ENCODE measurements at regions not wholly inside any gene's neighbourhood (a gene's known extent, or its start where the extent isn't known, plus 50 kb on each side); places are given as distances from the start of the nearest gene placed in this dataset.

DNA sequence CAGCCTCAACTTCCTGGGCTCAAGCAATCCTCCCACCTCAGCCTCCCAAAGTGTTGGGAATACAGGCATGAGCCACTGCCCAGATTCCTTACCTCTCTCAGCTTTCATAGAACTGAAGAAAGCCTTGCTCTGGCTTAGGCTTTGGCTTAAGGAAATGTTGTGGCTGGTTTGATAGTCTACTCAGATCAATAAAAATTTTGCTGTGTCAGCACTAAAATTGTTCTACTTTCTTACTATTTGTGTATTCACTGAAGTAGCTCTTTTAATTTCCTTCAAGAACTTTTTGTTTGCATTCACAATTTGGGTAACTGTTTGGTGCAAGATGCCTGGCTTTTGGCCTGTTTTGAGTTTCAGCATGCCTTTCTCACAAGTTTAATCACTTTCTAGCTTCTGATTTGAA lies 634.0 kb upstream of the FSHR start:
- H3K27ac ChIP-seq (ENCODE audit: low read depth in 2 of 2, low read length in 1 of 2) = no peak overlapping the region
- ChIA-PET POLR2A (no interaction called here), CTCF (interaction anchor here (1.3 kb wide), 1 partner anchor 356 kb away, joined by 3 read pairs; no protein-coding TSS in a partner anchor)
- TF ChIP-seq POLR2AphosphoS5 (IDR thresholded peaks at IDR 0.05; ENCODE audit: low read depth, low read length) = no peak
- H3K79me2 ChIP-seq (ENCODE audit: insufficient read depth) = no peaks in the 10 kb centered on the region
- no peaks in the 10 kb centered on the region for H3K36me3 ChIP-seq (replicated peaks in 1 of 2; ENCODE audit: control insufficient read depth in 1 of 2, insufficient read depth in 2 of 2, low read length in 1 of 2)
- no peaks in the 10 kb centered on the region for H4K20me1 ChIP-seq (ENCODE audit: insufficient read depth)
- H3K9me2 ChIP-seq = no peaks in the 10 kb centered on the region
- no peaks in the 10 kb centered on the region for H3K27me3 ChIP-seq (ENCODE audit: insufficient read depth)
- H3F3A ChIP-seq (replicated peaks; ENCODE audit: insufficient read depth) = no peaks in the 10 kb centered on the region
- H3K4me2 ChIP-seq = no peak overlapping the region
- H2AFZ ChIP-seq (ENCODE audit: low read depth) = no peak overlapping the region
- H3K9ac ChIP-seq = no peak overlapping the region
- H3K9me3 ChIP-seq = no peaks in the 10 kb centered on the region
- no peak for DNase-seq
- H3K4me3 ChIP-seq (ENCODE audit: low read depth in 2 of 2, low read length in 1 of 2) = no peak overlapping the region
- no peaks in the 10 kb centered on the region for H3K4me1 ChIP-seq (ENCODE audit: control insufficient read depth in 1 of 2, insufficient read depth in 2 of 2, low read depth in 1 of 2, low read length in 1 of 2)

DNA sequence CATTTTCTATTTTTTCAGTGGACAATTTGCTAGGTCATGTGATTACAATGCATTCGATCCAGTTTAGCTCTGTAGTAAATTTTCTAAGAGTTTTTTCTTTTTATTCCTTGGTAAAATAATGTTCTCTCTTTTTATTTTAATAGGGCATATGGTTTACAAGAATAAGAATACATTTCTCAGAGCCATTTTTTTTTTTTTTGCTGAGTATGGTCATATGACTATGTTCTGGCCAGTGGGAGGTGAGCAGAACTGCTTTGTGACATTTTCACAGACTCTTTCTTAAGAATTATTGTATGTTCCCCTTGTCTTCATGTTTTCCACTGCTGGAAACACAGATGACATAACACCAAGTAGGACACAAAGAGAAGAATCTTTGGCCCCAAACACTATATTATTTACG lies 626.6 kb upstream of the FSHR start:
- Histone ChIP-seq H3K9me3 (no peaks in the 10 kb centered on the region), H3F3A (replicated peaks; ENCODE audit: insufficient read depth) (no peaks in the 10 kb centered on the region), H3K4me1 (ENCODE audit: control insufficient read depth in 1 of 2, insufficient read depth in 2 of 2, low read depth in 1 of 2, low read length in 1 of 2) (no peaks in the 10 kb centered on the region), H4K20me1 (ENCODE audit: insufficient read depth) (no peaks in the 10 kb centered on the region), H3K27ac (ENCODE audit: low read depth in 2 of 2, low read length in 1 of 2) (no peak overlapping the region), H3K9ac (no peak overlapping the region), H2AFZ (ENCODE audit: low read depth) (no peak overlapping the region), H3K4me3 (ENCODE audit: low read depth in 2 of 2, low read length in 1 of 2) (no peak overlapping the region), H3K36me3 (replicated peaks in 1 of 2; ENCODE audit: control insufficient read depth in 1 of 2, insufficient read depth in 2 of 2, low read length in 1 of 2) (no peaks in the 10 kb centered on the region), H3K9me2 (no peaks in the 10 kb centered on the region), H3K79me2 (ENCODE audit: insufficient read depth) (no peaks in the 10 kb centered on the region), H3K27me3 (ENCODE audit: insufficient read depth) (no peaks in the 10 kb centered on the region), H3K4me2 (no peak overlapping the region)
- ChIA-PET POLR2A (no interaction called here), CTCF (interaction anchor here (1.7 to 2.4 kb wide), 2 partner anchors 10 to 363 kb away, joined by 5 to 6 read pairs; no protein-coding TSS in a partner anchor)
- DNase-seq = no peak
- WGBS (ENCODE audit: low lambda C conversion rate) = 25% methylated on average over 2 of the region's 2 CpGs
- no peak for TF ChIP-seq NFIC (IDR thresholded peaks at IDR 0.05; ENCODE audit: borderline replicate concordance)
- TF ChIP-seq MXI1 (IDR thresholded peaks at IDR 0.05; ENCODE audit: low read depth, low read length) = no peak
- TF ChIP-seq, protein P1, sequence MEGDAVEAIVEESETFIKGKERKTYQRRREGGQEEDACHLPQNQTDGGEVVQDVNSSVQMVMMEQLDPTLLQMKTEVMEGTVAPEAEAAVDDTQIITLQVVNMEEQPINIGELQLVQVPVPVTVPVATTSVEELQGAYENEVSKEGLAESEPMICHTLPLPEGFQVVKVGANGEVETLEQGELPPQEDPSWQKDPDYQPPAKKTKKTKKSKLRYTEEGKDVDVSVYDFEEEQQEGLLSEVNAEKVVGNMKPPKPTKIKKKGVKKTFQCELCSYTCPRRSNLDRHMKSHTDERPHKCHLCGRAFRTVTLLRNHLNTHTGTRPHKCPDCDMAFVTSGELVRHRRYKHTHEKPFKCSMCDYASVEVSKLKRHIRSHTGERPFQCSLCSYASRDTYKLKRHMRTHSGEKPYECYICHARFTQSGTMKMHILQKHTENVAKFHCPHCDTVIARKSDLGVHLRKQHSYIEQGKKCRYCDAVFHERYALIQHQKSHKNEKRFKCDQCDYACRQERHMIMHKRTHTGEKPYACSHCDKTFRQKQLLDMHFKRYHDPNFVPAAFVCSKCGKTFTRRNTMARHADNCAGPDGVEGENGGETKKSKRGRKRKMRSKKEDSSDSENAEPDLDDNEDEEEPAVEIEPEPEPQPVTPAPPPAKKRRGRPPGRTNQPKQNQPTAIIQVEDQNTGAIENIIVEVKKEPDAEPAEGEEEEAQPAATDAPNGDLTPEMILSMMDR (IDR thresholded peaks at IDR 0.05) = no peak
- TF ChIP-seq RCOR1 (IDR thresholded peaks at IDR 0.05; ENCODE audit: low read length) = no peak
- TF ChIP-seq, protein P2, sequence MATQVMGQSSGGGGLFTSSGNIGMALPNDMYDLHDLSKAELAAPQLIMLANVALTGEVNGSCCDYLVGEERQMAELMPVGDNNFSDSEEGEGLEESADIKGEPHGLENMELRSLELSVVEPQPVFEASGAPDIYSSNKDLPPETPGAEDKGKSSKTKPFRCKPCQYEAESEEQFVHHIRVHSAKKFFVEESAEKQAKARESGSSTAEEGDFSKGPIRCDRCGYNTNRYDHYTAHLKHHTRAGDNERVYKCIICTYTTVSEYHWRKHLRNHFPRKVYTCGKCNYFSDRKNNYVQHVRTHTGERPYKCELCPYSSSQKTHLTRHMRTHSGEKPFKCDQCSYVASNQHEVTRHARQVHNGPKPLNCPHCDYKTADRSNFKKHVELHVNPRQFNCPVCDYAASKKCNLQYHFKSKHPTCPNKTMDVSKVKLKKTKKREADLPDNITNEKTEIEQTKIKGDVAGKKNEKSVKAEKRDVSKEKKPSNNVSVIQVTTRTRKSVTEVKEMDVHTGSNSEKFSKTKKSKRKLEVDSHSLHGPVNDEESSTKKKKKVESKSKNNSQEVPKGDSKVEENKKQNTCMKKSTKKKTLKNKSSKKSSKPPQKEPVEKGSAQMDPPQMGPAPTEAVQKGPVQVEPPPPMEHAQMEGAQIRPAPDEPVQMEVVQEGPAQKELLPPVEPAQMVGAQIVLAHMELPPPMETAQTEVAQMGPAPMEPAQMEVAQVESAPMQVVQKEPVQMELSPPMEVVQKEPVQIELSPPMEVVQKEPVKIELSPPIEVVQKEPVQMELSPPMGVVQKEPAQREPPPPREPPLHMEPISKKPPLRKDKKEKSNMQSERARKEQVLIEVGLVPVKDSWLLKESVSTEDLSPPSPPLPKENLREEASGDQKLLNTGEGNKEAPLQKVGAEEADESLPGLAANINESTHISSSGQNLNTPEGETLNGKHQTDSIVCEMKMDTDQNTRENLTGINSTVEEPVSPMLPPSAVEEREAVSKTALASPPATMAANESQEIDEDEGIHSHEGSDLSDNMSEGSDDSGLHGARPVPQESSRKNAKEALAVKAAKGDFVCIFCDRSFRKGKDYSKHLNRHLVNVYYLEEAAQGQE (IDR thresholded peaks at IDR 0.05; ENCODE audit: low read depth, low read length) = no peak
- no peak for TF ChIP-seq YY1 (IDR thresholded peaks at IDR 0.05; ENCODE audit: low read depth)
- no peak for TF ChIP-seq RFX5 (IDR thresholded peaks at IDR 0.05; ENCODE audit: low read length)
- TF ChIP-seq MEF2A (IDR thresholded peaks at IDR 0.05; ENCODE audit: borderline replicate concordance, low read depth) = no peak
- no peak for TF ChIP-seq RXRA (IDR thresholded peaks at IDR 0.05; ENCODE audit: borderline replicate concordance, low read depth)
- TF ChIP-seq RAD21 (IDR thresholded peaks at IDR 0.05; ENCODE audit: low read length) = no peak
- no peak for TF ChIP-seq NRF1 (IDR thresholded peaks at IDR 0.05; ENCODE audit: low read depth, low read length)
- no peak for TF ChIP-seq FOSL2 (IDR thresholded peaks at IDR 0.05; ENCODE audit: borderline replicate concordance, low read depth)
- no peak for TF ChIP-seq TCF12 (IDR thresholded peaks at IDR 0.05)
- no peak for TF ChIP-seq CHD2 (IDR thresholded peaks at IDR 0.05; ENCODE audit: low read length, partially characterized antibody)
- no peak for TF ChIP-seq EZH2phosphoT487 (IDR thresholded peaks at IDR 0.05; ENCODE audit: borderline replicate concordance, low read depth)
- no peak for TF ChIP-seq POLR2AphosphoS5 (IDR thresholded peaks at IDR 0.05; ENCODE audit: low read depth, low read length)
- TF ChIP-seq ELF1 (IDR thresholded peaks at IDR 0.05) = no peak

All from SK-N-SH (cell line).